ENCODE measurements at regions not wholly inside any gene's neighbourhood (a gene's known extent, or its start where the extent isn't known, plus 50 kb on each side); places are given as distances from the start of the nearest gene placed in this dataset.

DNA sequence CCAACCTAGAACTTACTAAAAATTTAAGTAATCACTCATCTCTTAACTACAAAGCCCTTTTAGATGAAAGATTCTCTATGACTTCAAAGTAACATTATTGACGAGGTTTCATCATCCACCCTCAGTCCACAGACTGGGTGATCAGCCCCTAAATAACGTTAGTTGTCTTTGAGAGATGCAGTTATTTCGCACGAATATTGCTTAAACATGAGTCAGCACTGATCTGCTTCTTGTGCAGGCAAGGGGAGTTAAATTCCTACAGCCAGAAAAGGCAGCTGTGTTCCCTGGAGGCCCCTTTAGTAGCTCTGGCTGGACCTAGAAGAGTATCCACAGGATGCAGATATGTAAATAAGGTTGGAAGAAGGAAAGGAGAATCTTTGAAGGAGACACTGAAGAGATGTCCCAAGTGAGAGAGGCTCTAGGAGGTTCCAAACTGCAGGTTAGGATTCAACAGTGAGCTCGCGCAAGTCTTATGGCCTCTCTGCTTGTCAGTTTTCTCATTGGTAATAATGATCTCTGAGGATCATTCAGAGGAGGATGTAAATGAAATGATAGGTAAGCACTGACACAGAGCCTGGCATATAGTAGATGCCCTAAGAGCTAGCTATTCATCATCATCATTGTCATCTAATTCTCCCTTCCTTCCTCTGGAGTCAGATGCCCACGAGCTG, 122.2 kb upstream of the MAN2A1 start:
- Histone ChIP-seq H3K27me3 (ENCODE audit: control insufficient read depth, insufficient read depth, low read length) (no peaks in the 10 kb centered on the region), H3K36me3 (ENCODE audit: control insufficient read depth, insufficient read depth, low read length) (no peaks in the 10 kb centered on the region), H3K4me3 (ENCODE audit: low read depth, low read length) (no peak overlapping the region)
- DNase-seq (ENCODE audit: low read depth): no peak
- TF ChIP-seq, protein P1, sequence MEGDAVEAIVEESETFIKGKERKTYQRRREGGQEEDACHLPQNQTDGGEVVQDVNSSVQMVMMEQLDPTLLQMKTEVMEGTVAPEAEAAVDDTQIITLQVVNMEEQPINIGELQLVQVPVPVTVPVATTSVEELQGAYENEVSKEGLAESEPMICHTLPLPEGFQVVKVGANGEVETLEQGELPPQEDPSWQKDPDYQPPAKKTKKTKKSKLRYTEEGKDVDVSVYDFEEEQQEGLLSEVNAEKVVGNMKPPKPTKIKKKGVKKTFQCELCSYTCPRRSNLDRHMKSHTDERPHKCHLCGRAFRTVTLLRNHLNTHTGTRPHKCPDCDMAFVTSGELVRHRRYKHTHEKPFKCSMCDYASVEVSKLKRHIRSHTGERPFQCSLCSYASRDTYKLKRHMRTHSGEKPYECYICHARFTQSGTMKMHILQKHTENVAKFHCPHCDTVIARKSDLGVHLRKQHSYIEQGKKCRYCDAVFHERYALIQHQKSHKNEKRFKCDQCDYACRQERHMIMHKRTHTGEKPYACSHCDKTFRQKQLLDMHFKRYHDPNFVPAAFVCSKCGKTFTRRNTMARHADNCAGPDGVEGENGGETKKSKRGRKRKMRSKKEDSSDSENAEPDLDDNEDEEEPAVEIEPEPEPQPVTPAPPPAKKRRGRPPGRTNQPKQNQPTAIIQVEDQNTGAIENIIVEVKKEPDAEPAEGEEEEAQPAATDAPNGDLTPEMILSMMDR (IDR thresholded peaks at IDR 0.05; ENCODE audit: insufficient read depth, low read length, poor library complexity, severe bottlenecking): no peak

DNA sequence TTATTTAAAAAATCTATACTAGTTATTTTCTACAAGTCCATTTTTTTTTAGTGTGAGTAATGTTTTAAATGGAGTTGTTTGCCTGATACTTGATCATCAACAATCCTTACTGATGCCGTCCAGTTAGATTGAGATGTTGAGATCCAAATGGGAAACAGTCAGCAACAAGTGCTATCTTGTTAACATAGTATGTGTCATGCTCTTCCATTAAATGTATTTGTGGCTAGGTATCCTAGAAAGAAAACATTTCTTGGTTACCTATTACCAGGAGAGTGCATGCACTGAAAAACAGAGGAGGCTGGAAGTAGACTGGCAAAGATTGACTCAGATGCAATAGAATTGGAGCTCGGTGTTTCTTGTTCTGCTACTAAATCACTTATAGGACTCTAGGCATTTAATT, 123.4 kb upstream of the MAN2A1 start:
- no peak overlapping the region for H3K4me3 ChIP-seq (ENCODE audit: low read depth, low read length)
- TF ChIP-seq, protein P1 (IDR thresholded peaks at IDR 0.05; ENCODE audit: insufficient read depth, low read length, poor library complexity, severe bottlenecking): no peak
- no peaks in the 10 kb centered on the region for H3K27me3 ChIP-seq (ENCODE audit: control insufficient read depth, insufficient read depth, low read length)
- peak; percentile 10 for DNase-seq (ENCODE audit: low read depth)
- no peaks in the 10 kb centered on the region for H3K36me3 ChIP-seq (ENCODE audit: control insufficient read depth, insufficient read depth, low read length)

DNA sequence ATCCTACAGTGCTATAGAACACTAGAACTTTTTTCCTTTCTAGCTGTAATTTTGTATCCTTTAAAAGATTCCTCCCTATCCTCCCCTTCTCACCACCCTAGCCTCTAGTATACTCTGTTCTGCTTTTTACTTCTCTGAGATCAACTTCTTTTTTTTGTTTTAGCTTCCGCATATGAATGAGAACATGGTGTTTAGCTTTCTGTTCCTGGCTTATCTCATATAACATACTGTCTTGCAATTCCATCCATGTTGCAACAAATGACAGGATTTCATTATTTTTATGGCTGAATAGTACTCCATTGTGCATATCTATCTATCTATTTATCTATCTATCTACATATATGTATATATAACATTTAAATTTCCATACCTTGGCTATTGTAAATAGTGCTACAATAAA, 126.0 kb upstream of the MAN2A1 start:
- H3K36me3 ChIP-seq (ENCODE audit: control insufficient read depth, insufficient read depth, low read length): no peaks in the 10 kb centered on the region
- DNase-seq (ENCODE audit: low read depth): no peak
- TF ChIP-seq, protein P1 (IDR thresholded peaks at IDR 0.05; ENCODE audit: insufficient read depth, low read length, poor library complexity, severe bottlenecking): no peak
- no peaks in the 10 kb centered on the region for H3K27me3 ChIP-seq (ENCODE audit: control insufficient read depth, insufficient read depth, low read length)
- no peak overlapping the region for H3K4me3 ChIP-seq (ENCODE audit: low read depth, low read length)

DNA sequence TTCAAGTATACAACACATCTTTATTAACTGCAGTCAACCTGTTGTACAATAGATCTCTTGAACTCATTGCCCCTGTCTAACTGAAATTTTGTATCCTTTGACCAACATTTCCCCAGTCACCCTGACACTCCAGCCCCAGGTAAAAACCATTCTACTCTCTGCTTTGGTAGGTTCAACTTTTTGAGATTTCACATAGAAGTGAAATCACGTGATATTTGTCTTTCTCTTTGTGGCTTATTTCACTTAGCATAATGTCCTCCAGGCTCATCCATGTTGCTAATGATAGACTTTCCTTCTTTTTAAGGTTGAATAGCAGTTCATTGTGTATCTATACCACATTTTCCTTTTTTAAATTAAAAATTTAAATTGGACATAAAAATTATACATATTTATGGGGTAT, 126.5 kb upstream of the MAN2A1 start:
- no peak overlapping the region for H3K4me3 ChIP-seq (ENCODE audit: low read depth, low read length)
- H3K36me3 ChIP-seq (ENCODE audit: control insufficient read depth, insufficient read depth, low read length): no peaks in the 10 kb centered on the region
- no peaks in the 10 kb centered on the region for H3K27me3 ChIP-seq (ENCODE audit: control insufficient read depth, insufficient read depth, low read length)
- TF ChIP-seq, protein P1 (IDR thresholded peaks at IDR 0.05; ENCODE audit: insufficient read depth, low read length, poor library complexity, severe bottlenecking): no peak
- no peak for DNase-seq (ENCODE audit: low read depth)

DNA sequence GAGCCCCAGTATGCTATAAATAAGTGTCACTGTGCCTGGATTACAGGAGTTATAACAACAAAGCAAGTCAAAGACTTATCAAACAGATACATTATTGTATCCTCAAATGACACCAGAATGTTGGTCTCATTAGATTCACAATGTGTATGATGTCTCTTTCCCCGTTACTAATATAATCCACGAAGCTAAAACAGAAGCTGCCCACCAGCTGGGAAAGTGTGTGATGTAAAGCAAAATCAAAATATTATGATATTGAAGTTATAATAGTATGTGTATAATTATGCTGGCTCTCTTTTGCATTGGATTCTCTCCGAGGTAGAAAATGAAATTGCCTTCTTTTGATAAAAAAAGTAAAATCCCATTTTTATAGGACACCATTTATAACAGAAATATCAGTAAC, 127.3 kb upstream of the MAN2A1 start:
- TF ChIP-seq, protein P1 (IDR thresholded peaks at IDR 0.05; ENCODE audit: insufficient read depth, low read length, poor library complexity, severe bottlenecking): no peak
- Histone ChIP-seq H3K4me3 (ENCODE audit: low read depth, low read length) (no peak overlapping the region), H3K27me3 (ENCODE audit: control insufficient read depth, insufficient read depth, low read length) (no peaks in the 10 kb centered on the region), H3K36me3 (ENCODE audit: control insufficient read depth, insufficient read depth, low read length) (no peaks in the 10 kb centered on the region)
- DNase-seq (ENCODE audit: low read depth): no peak

DNA sequence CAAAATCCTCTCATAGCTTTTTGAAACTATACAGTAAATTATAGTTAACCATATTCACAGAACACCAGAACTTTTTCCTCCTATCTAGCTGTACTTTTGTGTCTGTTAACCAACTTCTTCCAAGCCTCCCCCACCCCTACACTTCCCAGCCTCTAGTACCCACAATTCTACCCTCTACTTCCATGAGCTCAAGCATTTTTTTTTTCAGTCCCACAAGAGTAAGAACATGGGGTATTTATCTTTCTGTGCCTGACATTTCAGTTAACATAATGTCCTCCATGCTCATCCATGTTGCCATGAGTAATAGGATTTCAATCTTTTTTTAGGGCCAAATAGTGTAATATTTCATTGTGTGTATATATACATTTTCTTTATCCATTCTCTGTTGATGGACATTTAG, 128.3 kb upstream of the MAN2A1 start:
- TF ChIP-seq, protein P1 (IDR thresholded peaks at IDR 0.05; ENCODE audit: insufficient read depth, low read length, poor library complexity, severe bottlenecking): no peak
- Histone ChIP-seq H3K4me3 (ENCODE audit: low read depth, low read length) (no peak overlapping the region), H3K27me3 (ENCODE audit: control insufficient read depth, insufficient read depth, low read length) (no peaks in the 10 kb centered on the region), H3K36me3 (ENCODE audit: control insufficient read depth, insufficient read depth, low read length) (no peaks in the 10 kb centered on the region)
- no peak for DNase-seq (ENCODE audit: low read depth)

Measured in kidney epithelial cell (primary cell).